MM.1S (cell line): ENCODE measurements at regions not wholly inside any gene's neighbourhood (a gene's known extent, or its start where the extent isn't known, plus 50 kb on each side); places are given as distances from the start of the nearest gene placed in this dataset.

Source experiments
- DNase-seq: peaks from one replicate; pipeline ENCODE4 v3.0.0-alpha.2; 2015
- H2AFZ ChIP-seq: fragments of 300-600 bp; sonication (generic); 2 replicates; pipeline ENCODE4 v1.6.0; 2016; ENCODE audit warnings: antibody characterized with exemption, low read length
- H3F3A ChIP-seq: fragments of 300-600 bp; sonication (generic); 2 replicates; pipeline ENCODE4 v1.6.1; 2016; ENCODE audit warnings: mild to moderate bottlenecking, antibody characterized with exemption, low read length, moderate library complexity, mixed read lengths; ENCODE audit not compliant: insufficient read depth
- H3K27ac ChIP-seq: fragments of 300-600 bp; sonication (generic); 2 replicates; pipeline ENCODE4 v1.5.1; 2016; ENCODE audit warnings: mild to moderate bottlenecking, low read length
- H3K27me3 ChIP-seq: fragments of 300-600 bp; sonication (generic); replicated peaks from 2 replicates; pipeline ENCODE4 v1.6.0; 2016; ENCODE audit warnings: low read length; ENCODE audit not compliant: insufficient read depth
- H3K36me3 ChIP-seq: fragments of 300-600 bp; sonication (generic); replicated peaks from 2 replicates; pipeline ENCODE4 v1.6.1; 2016; ENCODE audit warnings: mild to moderate bottlenecking, low read length, mixed read lengths; ENCODE audit not compliant: insufficient read depth
- H3K4me1 ChIP-seq: fragments of 300-600 bp; sonication (generic); 2 replicates; pipeline ENCODE4 v1.6.1; 2016; ENCODE audit warnings: low read length, mixed read lengths
- H3K4me2 ChIP-seq: fragments of 300-600 bp; sonication (generic); 2 replicates; pipeline ENCODE4 v1.6.0; 2016; ENCODE audit warnings: low read depth, low read length
- H3K4me3 ChIP-seq: fragments of 300-600 bp; sonication (generic); 2 replicates; pipeline ENCODE4 v1.5.1; 2016; ENCODE audit warnings: low read length, mixed read lengths
- H3K79me2 ChIP-seq: fragments of 300-600 bp; sonication (generic); 2 replicates; pipeline ENCODE4 v1.6.1; 2016; ENCODE audit warnings: mixed run types, low read length, mixed read lengths
- H3K9ac ChIP-seq: fragments of 300-600 bp; sonication (generic); 2 replicates; pipeline ENCODE4 v1.6.1; 2016; ENCODE audit warnings: low read length, mixed read lengths
- H3K9me2 ChIP-seq: fragments of 300-600 bp; sonication (generic); replicated peaks from 2 replicates; pipeline ENCODE4 v1.6.1; 2016; ENCODE audit warnings: mild to moderate bottlenecking, low read length, mixed read lengths; ENCODE audit not compliant: insufficient read depth
- H3K9me3 ChIP-seq: fragments of 300-600 bp; sonication (generic); replicated peaks from 2 replicates; pipeline ENCODE4 v1.6.1; 2016; ENCODE audit warnings: mild to moderate bottlenecking, low read length, mixed read lengths; ENCODE audit not compliant: insufficient read depth
- H4K20me1 ChIP-seq: fragments of 300-600 bp; sonication (generic); 2 replicates; pipeline ENCODE4 v1.6.1; 2016; ENCODE audit warnings: mild to moderate bottlenecking, low read length, moderate library complexity, mixed read lengths; ENCODE audit not compliant: insufficient read depth
- EZH2 ChIP-seq: fragments of 300-600 bp; sonication (generic); optimal IDR thresholded peaks from 2 replicates; pipeline ENCODE3; 2017; ENCODE audit warnings: low read depth, mild to moderate bottlenecking, antibody characterized with exemption, low read length, mixed read lengths
- EZH2phosphoT487 ChIP-seq: fragments of 300-600 bp; sonication (generic); IDR thresholded peaks from 2 replicates; pipeline ENCODE4 v1.6.1; 2018; ENCODE audit warnings: antibody characterized with exemption, low read length
- TF ChIP-seq, protein P1 (sequence below): fragments of 300-600 bp; sonication (generic); IDR thresholded peaks from 2 replicates; pipeline ENCODE4 v1.5.1; 2016; ENCODE audit warnings: antibody characterized with exemption, low read length, mixed read lengths

DNA sequence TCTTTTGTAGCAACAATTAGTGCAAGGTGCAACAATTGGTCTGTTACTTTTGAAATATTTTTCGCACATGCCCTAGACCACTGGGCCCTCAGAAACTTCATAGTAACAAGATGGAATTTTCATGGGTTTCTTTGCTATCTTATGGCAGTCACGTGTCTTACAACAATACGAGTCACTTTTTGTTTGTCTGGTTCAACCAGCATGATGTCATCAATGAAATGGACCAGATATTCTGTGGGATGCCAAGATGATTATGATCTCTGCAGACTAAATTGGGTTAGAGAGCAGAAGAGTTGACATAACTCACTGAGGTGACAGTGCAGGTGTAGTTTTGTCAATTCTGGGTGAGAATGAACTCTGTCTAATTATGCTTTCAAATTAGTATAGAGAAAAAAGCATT, 239.6 kb upstream of the RIOK2 start:
- H3K36me3 ChIP-seq = no peaks in the 10 kb centered on the region
- H2AFZ ChIP-seq = no peak overlapping the region
- TF ChIP-seq EZH2phosphoT487 (no peak), EZH2 (no peak)
- TF ChIP-seq, protein P1, sequence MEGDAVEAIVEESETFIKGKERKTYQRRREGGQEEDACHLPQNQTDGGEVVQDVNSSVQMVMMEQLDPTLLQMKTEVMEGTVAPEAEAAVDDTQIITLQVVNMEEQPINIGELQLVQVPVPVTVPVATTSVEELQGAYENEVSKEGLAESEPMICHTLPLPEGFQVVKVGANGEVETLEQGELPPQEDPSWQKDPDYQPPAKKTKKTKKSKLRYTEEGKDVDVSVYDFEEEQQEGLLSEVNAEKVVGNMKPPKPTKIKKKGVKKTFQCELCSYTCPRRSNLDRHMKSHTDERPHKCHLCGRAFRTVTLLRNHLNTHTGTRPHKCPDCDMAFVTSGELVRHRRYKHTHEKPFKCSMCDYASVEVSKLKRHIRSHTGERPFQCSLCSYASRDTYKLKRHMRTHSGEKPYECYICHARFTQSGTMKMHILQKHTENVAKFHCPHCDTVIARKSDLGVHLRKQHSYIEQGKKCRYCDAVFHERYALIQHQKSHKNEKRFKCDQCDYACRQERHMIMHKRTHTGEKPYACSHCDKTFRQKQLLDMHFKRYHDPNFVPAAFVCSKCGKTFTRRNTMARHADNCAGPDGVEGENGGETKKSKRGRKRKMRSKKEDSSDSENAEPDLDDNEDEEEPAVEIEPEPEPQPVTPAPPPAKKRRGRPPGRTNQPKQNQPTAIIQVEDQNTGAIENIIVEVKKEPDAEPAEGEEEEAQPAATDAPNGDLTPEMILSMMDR = no peak
- no peaks in the 10 kb centered on the region for H3F3A ChIP-seq
- H3K79me2 ChIP-seq = no peaks in the 10 kb centered on the region
- H3K9ac ChIP-seq = no peak overlapping the region
- H3K4me2 ChIP-seq = no peak overlapping the region
- no peaks in the 10 kb centered on the region for H4K20me1 ChIP-seq
- DNase-seq = no peak
- H3K9me2 ChIP-seq = no peaks in the 10 kb centered on the region
- H3K9me3 ChIP-seq = no peaks in the 10 kb centered on the region
- H3K27ac ChIP-seq = no peak overlapping the region
- H3K27me3 ChIP-seq = no peaks in the 10 kb centered on the region
- peaks cover 4% of the 10 kb centered on the region; the same call in 1 of the 2 replicates for H3K4me1 ChIP-seq
- no peak overlapping the region for H3K4me3 ChIP-seq

DNA sequence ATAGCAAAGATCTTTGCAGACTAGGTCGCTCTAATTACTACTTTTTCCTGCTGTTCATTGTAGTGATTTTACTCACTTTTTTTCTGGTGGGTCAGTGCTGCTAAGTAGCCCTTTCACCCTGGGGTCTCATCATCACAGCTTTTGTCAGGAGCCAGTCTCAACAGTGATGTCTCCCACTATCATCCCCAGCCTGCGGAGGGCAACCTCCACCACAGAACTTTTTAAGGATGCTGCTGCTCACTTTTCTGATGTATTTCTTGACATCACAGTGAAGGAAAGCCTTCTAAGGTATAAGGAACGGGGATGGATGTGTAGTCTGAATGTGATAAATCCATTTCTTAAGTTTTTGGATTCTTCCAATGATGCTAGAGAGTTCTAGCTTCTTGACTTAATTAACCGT, 242.5 kb upstream of the RIOK2 start:
- Histone ChIP-seq H3K4me2 (no peak overlapping the region), H3K9me2 (no peaks in the 10 kb centered on the region), H3K4me3 (no peak overlapping the region), H3F3A (no peaks in the 10 kb centered on the region), H3K27me3 (no peaks in the 10 kb centered on the region), H3K9me3 (no peaks in the 10 kb centered on the region), H2AFZ (no peak overlapping the region), H3K4me1 (no peaks in the 10 kb centered on the region), H3K9ac (no peak overlapping the region), H3K27ac (no peak overlapping the region), H4K20me1 (no peaks in the 10 kb centered on the region), H3K36me3 (no peaks in the 10 kb centered on the region), H3K79me2 (no peaks in the 10 kb centered on the region)
- no peak for DNase-seq
- TF ChIP-seq, protein P1 = 0 out of 2 replicates have a peak, but pooled peaks have one; percentile 20
- TF ChIP-seq EZH2 = no peak

DNA sequence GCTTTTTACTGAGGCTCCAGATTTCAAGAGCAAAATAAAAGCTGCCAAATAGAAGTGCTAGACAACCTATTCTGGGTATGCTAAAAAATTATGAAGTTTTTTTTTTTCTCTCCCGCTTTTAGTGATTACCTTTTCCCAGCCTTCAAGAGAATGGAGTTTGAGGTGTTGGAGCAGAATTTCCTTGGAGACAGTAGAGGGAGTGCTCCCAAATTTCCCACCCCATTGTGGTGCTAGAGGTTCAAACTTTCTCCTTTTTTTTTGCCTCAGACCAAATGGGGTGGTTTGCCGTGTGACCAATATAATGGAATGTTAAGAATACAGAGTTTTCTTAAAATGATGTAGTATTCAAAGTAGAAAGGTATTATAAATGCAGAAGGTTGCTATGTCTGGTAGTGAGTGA, 244.2 kb upstream of the RIOK2 start:
- Histone ChIP-seq H3K9me3 (no peaks in the 10 kb centered on the region), H3K36me3 (no peaks in the 10 kb centered on the region), H2AFZ (no peak overlapping the region), H3K9ac (no peak overlapping the region), H3K27ac (no peak overlapping the region), H3F3A (no peaks in the 10 kb centered on the region), H3K9me2 (no peaks in the 10 kb centered on the region), H4K20me1 (no peaks in the 10 kb centered on the region), H3K27me3 (no peaks in the 10 kb centered on the region), H3K4me1 (no peaks in the 10 kb centered on the region), H3K79me2 (no peaks in the 10 kb centered on the region), H3K4me2 (no peak overlapping the region), H3K4me3 (no peak overlapping the region)
- no peak for TF ChIP-seq EZH2phosphoT487
- TF ChIP-seq, protein P1 = no peak
- no peak for TF ChIP-seq EZH2
- DNase-seq = no peak
